HUES64 (cell line): ENCODE measurements at regions not wholly inside any gene's neighbourhood (a gene's known extent, or its start where the extent isn't known, plus 50 kb on each side); places are given as distances from the start of the nearest gene placed in this dataset.
"Not testable (repeated sequence)": the region's sequence is repeated elsewhere in the genome, so short reads cannot be mapped to it uniquely, and the experiment has no call there.

Experiments used
- H3K27ac ChIP-seq: 2 replicates; pipeline ENCODE4 v1.7.0; 2013; ENCODE audit warnings: low read depth, low read length, inconsistent platforms
- H3K27me3 ChIP-seq: 2 replicates; pipeline ENCODE4 v1.6.1; 2013; ENCODE audit warnings: mild to moderate bottlenecking, low read length; ENCODE audit not compliant: insufficient read depth
- H3K36me3 ChIP-seq: 2 replicates; pipeline ENCODE4 v1.6.1; 2013; ENCODE audit warnings: mild to moderate bottlenecking, low read length; ENCODE audit not compliant: insufficient read depth
- H3K4me1 ChIP-seq: 2 replicates; pipeline ENCODE4 v1.6.1; 2013; ENCODE audit warnings: mild to moderate bottlenecking, low read length, moderate library complexity; ENCODE audit not compliant: insufficient read depth
- H3K4me3 ChIP-seq: 2 replicates; pipeline ENCODE4 v1.5.1; 2013; ENCODE audit warnings: mild to moderate bottlenecking, low read length, moderate library complexity
- H3K9ac ChIP-seq: 2 replicates; pipeline ENCODE4 v1.6.1; 2013; ENCODE audit warnings: mild to moderate bottlenecking, low read depth, low read length
- H3K9me3 ChIP-seq: 2 replicates; pipeline ENCODE4 v1.6.1; 2013; ENCODE audit warnings: low read depth, low read length; ENCODE audit not compliant: insufficient read depth
- WGBS: fragments of 150-250, 120-280 bp; methylation state at CpG from one replicate; pipeline ENCODE4 v1.1.7; 2013; ENCODE audit warnings: missing lambda C conversion rate; 5-methylcytosine and 5-hydroxymethylcytosine counted together

GRCh38 chr12:105659355-105660075 lies 329.0 kb downstream of the C12orf75 start:
- H3K9ac ChIP-seq, result no peak overlapping the region
- H3K36me3 ChIP-seq, result no peaks in the 10 kb centered on the region
- H3K4me1 ChIP-seq, result no peaks in the 10 kb centered on the region

GRCh38 chr12:105664765-105665164 lies 334.3 kb downstream of the C12orf75 start:
- H3K36me3 ChIP-seq, H3K9me3 ChIP-seq, H3K27ac ChIP-seq, H3K9ac ChIP-seq, H3K27me3 ChIP-seq, H3K4me3 ChIP-seq, H3K4me1 ChIP-seq: not testable (repeated sequence)
- WGBS, result 96% methylated on average over 1 of the region's 1 CpG

More at GRCh38 chr12:105659355-105660075, 329.0 kb downstream of the C12orf75 start:
- Histone ChIP-seq H3K27ac (no peak overlapping the region), H3K9me3 (no peaks in the 10 kb centered on the region), H3K4me3 (no peak overlapping the region), H3K27me3 (no peaks in the 10 kb centered on the region)
- WGBS, result 80% methylated on average over 2 of the region's 2 CpGs

GRCh38 chr12:105665366-105665765 lies 334.9 kb downstream of the C12orf75 start:
- no peaks in the 10 kb centered on the region for H3K36me3 ChIP-seq
- no peak overlapping the region for H3K27ac ChIP-seq
- H3K27me3 ChIP-seq, result no peaks in the 10 kb centered on the region
- 95% methylated on average over 5 of the region's 5 CpGs for WGBS
- H3K4me1 ChIP-seq, result no peaks in the 10 kb centered on the region
- H3K4me3 ChIP-seq, result no peak overlapping the region
- no peak overlapping the region for H3K9ac ChIP-seq
- H3K9me3 ChIP-seq, result no peaks in the 10 kb centered on the region

GRCh38 chr12:105667973-105668743 lies 337.7 kb downstream of the C12orf75 start:
- Histone ChIP-seq H3K36me3 (no peaks in the 10 kb centered on the region), H3K9me3 (no peaks in the 10 kb centered on the region), H3K27ac (no peak overlapping the region), H3K27me3 (no peaks in the 10 kb centered on the region), H3K9ac (no peak overlapping the region), H3K4me3 (no peak overlapping the region), H3K4me1 (no peaks in the 10 kb centered on the region)
- WGBS, result 96% methylated on average over 2 of the region's 2 CpGs

GRCh38 chr12:105670672-105671071 lies 340.2 kb downstream of the C12orf75 start:
- no peaks in the 10 kb centered on the region for H3K36me3 ChIP-seq
- H3K4me1 ChIP-seq, result no peaks in the 10 kb centered on the region
- no peak overlapping the region for H3K4me3 ChIP-seq
- no peaks in the 10 kb centered on the region for H3K27me3 ChIP-seq
- H3K9me3 ChIP-seq, result no peaks in the 10 kb centered on the region
- no peak overlapping the region for H3K9ac ChIP-seq
- H3K27ac ChIP-seq, result no peak overlapping the region

GRCh38 chr12:105671720-105672119 lies 341.2 kb downstream of the C12orf75 start:
- Histone ChIP-seq H3K9me3 (no peaks in the 10 kb centered on the region), H3K27ac (no peak overlapping the region), H3K9ac (no peak overlapping the region), H3K36me3 (no peaks in the 10 kb centered on the region), H3K4me1 (no peaks in the 10 kb centered on the region), H3K4me3 (no peak overlapping the region), H3K27me3 (no peaks in the 10 kb centered on the region)
- 92% methylated on average over 2 of the region's 2 CpGs for WGBS

- H3K27me3 ChIP-seq, result no peaks in the 10 kb centered on the region
- H3K9ac ChIP-seq, result no peak overlapping the region
- H3K27ac ChIP-seq, result no peak overlapping the region
- H3K36me3 ChIP-seq, result no peaks in the 10 kb centered on the region
- H3K4me3 ChIP-seq, result no peak overlapping the region
- 93% methylated on average over 9 of the region's 9 CpGs for WGBS
- H3K9me3 ChIP-seq, result no peaks in the 10 kb centered on the region
- no peaks in the 10 kb centered on the region for H3K4me1 ChIP-seq
Measured at GRCh38 chr12:105672121-105672975, 341.9 kb downstream of the C12orf75 start.

- no peak overlapping the region for H3K27ac ChIP-seq
- no peaks in the 10 kb centered on the region for H3K36me3 ChIP-seq
- WGBS, result 87% methylated on average over 2 of the region's 2 CpGs
Measured at GRCh38 chr12:105674871-105675699, 344.6 kb downstream of the C12orf75 start.

GRCh38 chr12:105676694-105677093 lies 346.2 kb downstream of the C12orf75 start:
- Histone ChIP-seq H3K27ac (no peak overlapping the region), H3K9ac (no peak overlapping the region), H3K4me3 (no peak overlapping the region), H3K27me3 (no peaks in the 10 kb centered on the region), H3K36me3 (no peaks in the 10 kb centered on the region), H3K4me1 (no peaks in the 10 kb centered on the region), H3K9me3 (no peaks in the 10 kb centered on the region)
- 82% methylated on average over 2 of the region's 2 CpGs for WGBS

More at GRCh38 chr12:105674871-105675699, 344.6 kb downstream of the C12orf75 start:
- Histone ChIP-seq H3K9ac (no peak overlapping the region), H3K9me3 (no peaks in the 10 kb centered on the region), H3K27me3 (no peaks in the 10 kb centered on the region), H3K4me3 (no peak overlapping the region), H3K4me1 (no peaks in the 10 kb centered on the region)

GRCh38 chr12:105677672-105678071 lies 347.2 kb downstream of the C12orf75 start:
- Histone ChIP-seq H3K27ac (no peak overlapping the region), H3K27me3 (no peaks in the 10 kb centered on the region), H3K4me1 (no peaks in the 10 kb centered on the region), H3K36me3 (no peaks in the 10 kb centered on the region), H3K9ac (no peak overlapping the region), H3K4me3 (no peak overlapping the region), H3K9me3 (no peaks in the 10 kb centered on the region)
- 94% methylated on average over 2 of the region's 2 CpGs for WGBS
